Inflammatory macrophage treated with lipopolysaccharide for 4 hours (primary cell): ENCODE measurements at regions not wholly inside any gene's neighbourhood (a gene's known extent, or its start where the extent isn't known, plus 50 kb on each side); places are given as distances from the start of the nearest gene placed in this dataset.
A peak's percentile ranks its signal among the peaks of the same experiment; 100 is the strongest.

Source experiments
- DNase-seq: peaks from one replicate; pipeline ENCODE4 v3.0.0-alpha.2; 2020

DNA sequence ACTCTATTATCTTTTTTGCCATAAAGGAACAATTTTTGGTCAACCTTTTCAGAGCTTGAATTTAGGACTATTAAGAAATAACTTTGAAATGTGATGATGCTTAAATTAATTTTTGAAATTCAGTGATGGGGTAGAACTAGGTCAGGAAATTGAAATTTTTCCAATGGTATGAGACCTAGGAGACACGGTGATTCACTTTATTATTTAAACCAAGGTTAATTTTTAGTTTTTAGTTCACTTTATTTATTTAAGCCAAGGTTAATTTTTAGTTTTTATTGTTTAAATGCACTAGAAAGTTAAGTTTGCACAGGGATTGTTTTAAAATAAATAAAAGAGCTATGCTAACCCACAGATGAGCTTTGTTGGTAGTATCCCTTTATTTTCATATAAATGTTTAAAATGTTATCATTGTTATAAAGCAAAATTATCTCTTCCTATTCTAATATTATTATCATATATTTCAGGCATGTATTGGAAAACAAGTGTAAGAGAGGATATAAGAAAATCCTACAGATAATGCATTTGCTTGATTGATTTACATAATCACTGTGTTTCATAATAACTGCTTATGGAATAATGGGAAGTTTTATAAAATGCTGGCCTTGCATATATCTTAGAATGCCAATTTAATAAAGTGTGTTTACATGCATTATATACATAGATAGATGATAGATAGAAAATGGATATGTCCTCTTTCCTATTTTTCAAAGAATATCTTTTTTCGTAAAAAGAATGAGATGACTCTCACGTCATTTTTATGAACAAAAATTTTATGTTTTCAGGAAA, 163.6 kb downstream of the HGF start:
- DNase-seq: no peak

GRCh38 chr7:81605493-81605892, 164.4 kb downstream of the HGF start:
- no peak for DNase-seq

DNA sequence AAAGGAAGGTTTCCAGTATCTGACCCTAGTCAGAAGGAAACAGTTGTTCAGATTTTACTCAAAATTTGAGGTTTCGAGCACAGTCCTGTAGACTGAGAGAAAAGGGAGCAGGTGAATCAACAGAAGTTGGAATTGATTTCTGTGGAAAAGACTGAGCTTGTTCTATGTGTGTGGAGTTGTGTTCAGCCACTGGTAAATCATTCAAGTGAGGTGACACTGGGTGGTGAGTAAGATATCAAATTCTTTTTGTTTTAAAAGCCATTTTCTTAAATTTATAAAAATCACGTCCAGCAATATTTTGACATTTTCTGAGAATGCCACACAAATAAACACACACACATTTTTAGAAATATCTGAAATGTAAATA, 165.1 kb downstream of the HGF start:
- no peak for DNase-seq

GRCh38 chr7:81604075-81604807, 165.6 kb downstream of the HGF start:
- DNase-seq: no peak

DNA sequence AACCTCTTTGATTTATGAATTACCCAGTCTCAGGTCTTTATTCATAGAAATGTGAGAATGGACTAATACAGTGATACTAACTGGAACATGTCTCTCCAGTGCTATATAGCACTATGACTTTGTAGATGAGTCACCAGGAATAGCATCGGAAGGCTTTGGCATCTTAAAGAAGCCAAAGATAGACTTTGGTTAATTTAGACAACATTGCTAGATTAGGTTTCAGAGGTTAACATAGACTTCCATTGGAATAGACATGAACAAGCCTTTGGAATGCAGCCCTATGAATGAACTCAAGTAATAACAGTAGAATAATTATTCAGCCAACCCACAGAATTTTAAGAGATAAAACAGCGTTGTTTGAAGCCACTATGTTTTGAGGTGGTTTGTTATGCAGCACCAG, 169.2 kb downstream of the HGF start:
- DNase-seq: no peak

DNA sequence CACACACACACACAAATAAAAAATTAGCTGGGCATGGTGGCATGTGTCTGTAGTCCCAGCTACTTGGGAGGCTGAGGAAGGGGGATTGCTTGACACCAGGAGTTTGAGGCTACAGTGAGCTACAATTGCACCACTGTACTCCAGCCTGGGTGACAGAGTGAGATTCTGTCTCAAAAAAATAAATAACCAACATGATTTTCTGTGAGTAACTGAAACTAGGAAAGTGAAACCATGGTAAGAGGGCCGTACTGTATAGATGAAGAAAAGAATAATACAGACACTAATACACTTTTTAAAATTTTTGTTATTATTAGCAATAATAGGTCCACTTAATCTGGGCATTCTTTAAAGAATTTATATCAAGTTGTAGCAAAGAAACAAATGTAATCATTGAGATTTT, 170.9 kb downstream of the HGF start:
- DNase-seq: no peak

DNA sequence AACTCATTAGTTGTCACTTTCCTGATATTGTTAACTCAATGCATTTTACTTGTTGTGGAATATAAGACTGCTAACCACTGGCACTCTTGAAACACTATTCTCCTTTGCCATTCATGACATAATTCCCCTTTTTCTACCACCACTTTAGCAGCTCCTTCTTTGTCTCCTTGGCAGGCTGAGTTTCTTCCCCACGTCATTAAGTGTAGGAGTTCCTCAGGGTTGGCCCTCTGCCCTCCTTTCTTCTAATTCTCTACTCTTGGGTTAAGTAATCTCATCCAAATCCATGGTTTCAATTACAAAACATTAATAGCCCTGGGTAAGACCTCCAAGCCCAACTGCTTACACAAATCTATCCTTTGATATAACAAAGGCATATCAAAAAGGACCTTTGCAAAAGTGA, 175.1 kb downstream of the HGF start:
- no peak for DNase-seq

GRCh38 chr7:81590131-81590530, 179.7 kb downstream of the HGF start:
- DNase-seq: no peak

DNA sequence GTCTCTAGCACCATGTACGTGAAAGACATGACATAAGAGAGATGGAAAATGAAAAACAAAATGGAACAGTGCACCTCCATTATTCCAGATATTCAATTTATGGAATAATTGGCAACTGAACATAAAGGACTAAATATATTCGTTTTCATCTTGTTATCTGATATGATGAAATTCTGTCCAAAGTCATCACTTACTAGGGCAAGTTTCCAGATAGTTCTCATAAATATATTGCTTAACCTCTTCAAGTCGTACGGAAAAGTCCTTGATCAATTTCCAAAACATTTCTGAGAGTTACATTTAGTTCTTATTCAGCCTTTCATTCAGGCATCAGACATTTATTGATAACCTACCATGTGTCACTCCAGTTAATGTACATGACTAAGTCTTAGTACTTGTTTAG, 185.2 kb downstream of the HGF start:
- DNase-seq: no peak

DNA sequence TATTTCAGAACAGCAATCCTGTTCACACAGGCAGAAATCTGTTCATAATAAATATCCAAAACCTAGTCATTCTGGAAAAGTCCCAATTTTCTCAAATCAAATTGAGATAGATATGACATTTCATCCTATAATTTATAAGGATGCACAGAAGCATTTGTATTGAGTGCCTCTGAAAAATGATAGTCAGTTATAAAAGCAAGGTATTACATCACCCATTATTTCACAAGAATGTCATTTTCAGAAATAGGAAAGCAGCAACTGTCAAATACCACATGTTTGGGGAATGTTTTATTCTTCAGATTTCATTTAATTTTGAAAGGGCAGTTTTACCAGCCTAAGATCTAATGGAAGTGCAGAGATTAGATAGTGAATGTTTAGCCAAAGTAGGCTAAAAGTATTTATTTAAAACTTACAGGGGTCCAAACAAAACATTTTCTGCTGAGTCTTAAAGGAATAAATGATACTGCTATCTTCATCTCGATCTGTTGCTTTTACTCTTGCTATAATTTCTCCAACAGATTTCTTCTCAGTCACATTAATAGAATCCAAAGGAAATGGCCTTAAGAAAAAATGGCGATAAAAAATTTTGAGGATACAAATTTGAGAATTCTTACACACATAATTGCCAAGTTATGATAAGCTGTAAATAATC, 185.8 kb downstream of the HGF start:
- peak; percentile 35 for DNase-seq

- DNase-seq: no peak
Measured at GRCh38 chr7:81583090-81583489, 186.8 kb downstream of the HGF start.

GRCh38 chr7:81577642-81578340, 192.1 kb downstream of the HGF start:
- DNase-seq: no peak

DNA sequence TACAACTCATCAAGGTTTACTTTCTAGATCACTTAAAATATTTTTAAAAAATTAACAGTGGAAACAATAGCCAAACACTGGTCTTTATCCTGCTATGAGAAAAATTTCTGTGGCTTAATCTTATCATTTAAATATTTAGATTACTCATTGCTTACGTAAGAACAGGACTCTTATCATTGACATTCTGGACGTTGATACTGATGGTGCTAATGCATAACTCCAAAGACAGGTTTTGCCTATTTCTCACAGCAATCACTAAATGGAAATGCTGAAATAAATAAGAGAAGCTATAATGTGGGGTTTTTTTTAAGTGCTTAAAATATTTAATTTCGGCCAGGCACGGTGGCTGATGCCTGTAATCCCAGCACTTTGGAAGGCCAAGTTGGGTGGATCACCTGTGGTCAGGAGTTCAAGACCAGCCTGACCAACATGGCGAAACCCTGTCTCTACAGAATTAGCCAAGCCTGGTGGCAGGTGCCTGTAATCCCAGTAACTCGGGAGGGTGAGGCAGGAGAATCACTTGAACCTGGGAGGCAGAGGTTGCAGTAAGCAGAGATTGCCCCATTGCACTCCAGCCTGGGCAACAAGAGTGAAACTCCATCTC, 195.0 kb downstream of the HGF start:
- DNase-seq: no peak

- DNase-seq: no peak
Measured at GRCh38 chr7:81573932-81574331, 195.9 kb downstream of the HGF start.

DNA sequence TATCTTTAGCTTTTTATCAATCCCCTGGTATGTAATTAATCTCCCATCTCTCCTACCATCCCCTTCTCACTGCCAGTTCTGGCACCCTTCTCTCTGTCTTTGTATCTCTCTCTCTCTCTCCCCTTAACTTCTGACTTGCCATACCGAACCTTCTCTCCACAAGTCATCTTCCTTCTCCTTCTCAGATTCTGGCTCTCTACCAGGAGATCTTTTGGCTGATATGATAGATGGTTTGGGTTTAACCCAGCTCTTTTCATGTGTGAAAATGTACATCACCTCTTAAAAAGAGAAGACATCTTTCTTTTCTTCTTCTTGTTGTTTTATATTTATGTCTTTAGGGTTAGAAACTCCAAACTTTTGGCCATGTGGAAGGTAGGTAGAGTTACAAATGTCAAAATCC, 196.7 kb downstream of the HGF start:
- no peak for DNase-seq

GRCh38 chr7:81562581-81562980, 207.3 kb downstream of the HGF start:
- no peak for DNase-seq

DNA sequence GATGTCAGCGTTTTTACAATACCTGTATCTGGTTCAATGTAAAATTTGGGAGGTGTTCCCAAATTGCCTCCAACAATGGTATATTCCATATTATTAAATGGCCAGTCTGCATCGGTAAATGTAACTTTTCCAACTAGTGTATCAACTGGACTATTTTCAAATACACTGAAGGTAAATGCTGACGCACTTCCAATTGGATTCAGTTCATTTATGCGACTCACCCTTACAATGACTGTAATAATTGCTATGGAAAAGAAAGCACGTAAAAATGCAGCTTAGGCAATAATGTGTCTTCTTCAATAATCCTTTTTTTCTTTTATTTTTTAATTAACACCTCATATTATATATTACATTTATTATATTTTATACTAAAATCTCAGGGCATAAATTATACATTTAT, 209.1 kb downstream of the HGF start:
- DNase-seq: no peak

DNA sequence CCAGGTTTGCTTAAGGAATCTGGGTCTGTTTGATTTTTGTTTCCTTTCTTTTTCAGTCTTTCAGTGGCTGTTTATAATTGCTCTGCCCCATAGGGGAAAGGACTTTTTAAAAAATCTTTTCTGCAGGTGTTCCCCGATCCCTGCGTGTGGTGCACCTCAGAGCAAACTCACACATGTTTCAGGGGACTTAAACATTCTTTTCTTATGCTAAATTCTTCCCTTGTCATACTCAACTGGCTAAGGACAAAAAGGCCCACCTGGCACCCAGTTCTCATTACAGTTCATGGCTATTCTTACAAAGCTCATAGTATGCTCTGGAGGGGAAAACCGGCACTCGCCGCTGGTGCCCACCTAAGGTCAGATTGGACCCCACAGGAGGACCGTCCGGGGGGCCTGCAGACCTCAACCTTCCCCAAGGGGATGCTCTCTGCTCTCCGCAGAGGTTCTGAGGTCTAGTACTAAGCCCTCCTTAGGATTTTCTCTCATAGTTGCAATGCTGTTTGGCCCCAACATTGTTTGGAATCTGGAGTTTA, 220.3 kb downstream of the HGF start:
- no peak for DNase-seq

GRCh38 chr7:81534996-81535395, 234.9 kb downstream of the HGF start:
- DNase-seq: no peak

DNA sequence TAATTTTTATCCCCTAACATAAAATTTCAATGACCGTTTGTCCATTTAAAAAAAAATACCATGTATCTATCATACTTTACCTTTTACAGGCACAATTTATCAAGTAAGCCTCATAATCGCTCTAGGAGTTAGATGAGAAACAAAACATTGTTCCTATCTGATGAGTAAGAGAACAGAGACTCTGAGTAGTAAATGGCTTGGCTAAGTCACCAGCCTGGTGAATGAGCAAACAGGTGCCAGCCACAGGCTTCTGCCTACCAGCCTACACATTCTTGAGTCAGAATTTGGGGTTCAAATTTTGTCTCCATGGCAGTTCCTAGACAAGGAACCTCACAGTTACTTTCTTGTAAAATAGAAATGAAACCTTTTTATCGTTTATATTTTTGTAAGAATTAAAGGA, 235.4 kb downstream of the HGF start:
- no peak for DNase-seq

GRCh38 chr7:81533931-81534330, 235.9 kb downstream of the HGF start:
- no peak for DNase-seq

GRCh38 chr7:81533426-81533825, 236.4 kb downstream of the HGF start:
- no peak for DNase-seq

- no peak for DNase-seq
Measured at GRCh38 chr7:81529785-81530184, 240.1 kb downstream of the HGF start.
